K562 (cell line): ENCODE measurements at regions not wholly inside any gene's neighbourhood (a gene's known extent, or its start where the extent isn't known, plus 50 kb on each side); places are given as distances from the start of the nearest gene placed in this dataset.

ENCODE experiments used
- ATAC-seq: fragments of 200-7000 bp; cut with Tn5 transposase; 3 replicates; pipeline ENCODE4 v1.9.1; 2020; ENCODE audit warnings: moderate library complexity
- BruUV-seq: library from RNA; stranded (reverse); fragments of 400-500 nt; replicated peaks from 2 replicates; lab custom pipeline; 2021; lab: Mats Ljungman, UMichigan
- CTCF ChIA-PET: fragments of 300-600 bp; formaldehyde crosslinking; extraction: SDS; loops from one replicate; lab custom pipeline; 2021; ENCODE audit warnings: low intra/inter-chr PET ratio; lab: Yijun Ruan, JAX
- POLR2A ChIA-PET: fragments of 300-600, 350-650 bp; sonication (Branson Sonifier 250); formaldehyde crosslinking; extraction: SDS; loops from one replicate; lab custom pipeline; 2021; ENCODE audit warnings: antibody characterized with exemption, inconsistent platforms; lab: Yijun Ruan, JAX
- DNase-seq, 4 experiments: peaks; one replicate each; pipeline versions ENCODE4 v3.0.0 to v3.0.0-alpha.2; 2011 to 2018; ENCODE audit warnings: low spot score in 3 of 4, mixed read lengths in 3 of 4; ENCODE audit errors: extremely low read depth in 1 of 4
- FAIRE-seq: peaks from 2 replicates; lab custom pipeline; 2011; peaks lifted over from hg19 to GRCh38; lab: Jason Lieb, UNC
- H2AFZ ChIP-seq: 2 replicates; pipeline ENCODE4 v1.6.0; 2011; ENCODE audit warnings: low read depth, low read length, control low read depth, inconsistent platforms
- H3K27ac ChIP-seq: fragments of 200-600 bp; 3 replicates; pipeline ENCODE4 v1.8.0; 2011; ENCODE audit warnings: low read depth, mild to moderate bottlenecking, control low read depth, inconsistent platforms, low read length, moderate library complexity, mixed read lengths; ENCODE audit errors: extremely low read depth
- H3K27me3 ChIP-seq, 2 experiments: fragments of 300-600 bp in 1 of 2; 2 replicates in 1 of 2; 3 replicates in 1 of 2; pipeline versions ENCODE4 v1.6.0 to v1.8.0; 2011; ENCODE audit warnings: inconsistent platforms in 2 of 2, low read length in 2 of 2, mild to moderate bottlenecking in 1 of 2, mixed read lengths in 1 of 2, moderate library complexity in 1 of 2; ENCODE audit not compliant: control insufficient read depth in 2 of 2, insufficient read depth in 2 of 2
- H3K36me3 ChIP-seq: fragments of 300-600 bp; 3 replicates; pipeline ENCODE4 v1.8.0; 2011; ENCODE audit warnings: mild to moderate bottlenecking, low read length, inconsistent platforms; ENCODE audit not compliant: control insufficient read depth, insufficient read depth
- H3K4me1 ChIP-seq, 2 experiments: fragments of 200-600 bp in 1 of 2; replicated peaks in 1 of 2; 2 replicates in 1 of 2; 3 replicates in 1 of 2; pipeline versions ENCODE4 v1.5.1 to v1.8.0; 2011; ENCODE audit warnings: inconsistent platforms in 2 of 2, low read length in 2 of 2, mild to moderate bottlenecking in 1 of 2, mixed read lengths in 1 of 2, moderate library complexity in 1 of 2; ENCODE audit not compliant: control insufficient read depth in 2 of 2, insufficient read depth in 2 of 2
- H3K4me2 ChIP-seq: 2 replicates; pipeline ENCODE4 v1.6.1; 2011; ENCODE audit warnings: low read length, control low read depth, inconsistent platforms, mixed read lengths; ENCODE audit not compliant: insufficient read depth
- H3K4me3 ChIP-seq: fragments of 200-600 bp; sonication (generic), shearing (Covaris generic); 2 replicates; pipeline ENCODE4 v1.5.1; 2016; ENCODE audit warnings: control low read depth, inconsistent platforms
- H3K79me2 ChIP-seq: fragments of 200-600 bp; 3 replicates; pipeline ENCODE4 v1.8.0; 2011; ENCODE audit warnings: low read length, inconsistent platforms; ENCODE audit not compliant: control insufficient read depth, insufficient read depth
- H3K9ac ChIP-seq, 2 experiments: 2 replicates each; pipeline versions ENCODE4 v1.6.0 to v1.6.1; 2011; ENCODE audit warnings: low read depth in 2 of 2, low read length in 2 of 2, control low read depth in 1 of 2, inconsistent platforms in 1 of 2, mild to moderate bottlenecking in 1 of 2, mixed read lengths in 1 of 2; ENCODE audit not compliant: insufficient read depth in 1 of 2
- H3K9me1 ChIP-seq: one replicate; pipeline ENCODE4 v1.6.0; 2011; ENCODE audit warnings: inconsistent platforms, mild to moderate bottlenecking, low read length, moderate library complexity; ENCODE audit not compliant: control insufficient read depth, insufficient read depth
- H3K9me3 ChIP-seq: replicated peaks from 2 replicates; pipeline ENCODE4 v1.5.1; 2011; ENCODE audit warnings: low read depth, low read length, inconsistent platforms; ENCODE audit not compliant: control insufficient read depth, insufficient read depth
- H4K20me1 ChIP-seq: replicated peaks from 2 replicates; pipeline ENCODE4 v1.6.1; 2011; ENCODE audit warnings: low read length, inconsistent platforms, mixed read lengths; ENCODE audit not compliant: control insufficient read depth, insufficient read depth
- EHMT2 ChIP-seq: fragments of 450-650 bp; IDR thresholded peaks from 2 replicates; pipeline ENCODE4 v1.6.1; 2018; ENCODE audit warnings: antibody characterized with exemption
- PRMT5 ChIP-seq: sonication (generic); formaldehyde crosslinking; IDR thresholded peaks from 2 replicates; pipeline ENCODE4 v1.5.0; 2020; ENCODE audit warnings: missing genetic modification reagents
- SNRNP70 ChIP-seq: fragments of 200-400 bp; formaldehyde crosslinking; optimal IDR thresholded peaks from 2 replicates; pipeline ENCODE3; 2017; ENCODE audit warnings: low read depth, low read length
- whole genome bisulfite sequencing: fragments of 100-300 bp; shearing (Covaris generic); methylation state at CpG from one replicate; pipeline ENCODE4 v1.1.6; 2016; ENCODE audit warnings: low coverage, mixed read lengths; ENCODE audit not compliant: insufficient coverage; ENCODE audit errors: missing lambda C conversion rate; 5-methylcytosine and 5-hydroxymethylcytosine counted together
- in situ Hi-C: fragments of 300-500 bp; cut with MboI; formaldehyde crosslinking; loops from 4 replicates; pipeline ENCODE4 v1.15.0; 2018; ENCODE audit warnings: inconsistent platforms, mixed read lengths
- intact Hi-C: fragments of 100-400 bp; cut with micrococcal nuclease; formaldehyde crosslinking; loops from 2 replicates; pipeline ENCODE4 v1.14.2; 2022

- ChIA-PET CTCF (no interaction called here), POLR2A (no interaction called here)
- Histone ChIP-seq H3K9ac (no peak overlapping the region), H3K4me1 (peaks cover 9 to 18% of the 10 kb centered on the region in 2 experiments), H3K79me2 (no peaks in the 10 kb centered on the region), H3K4me2 (no peak overlapping the region), H3K9me3 (no peaks in the 10 kb centered on the region), H3K4me3 (no peak overlapping the region), H3K27me3 (peaks cover 33 to 51% of the 10 kb centered on the region in 2 experiments), H3K36me3 (no peaks in the 10 kb centered on the region), H3K9me1 (no peaks in the 10 kb centered on the region), H4K20me1 (no peaks in the 10 kb centered on the region), H2AFZ (no peak overlapping the region), H3K27ac (no peak overlapping the region)
- FAIRE-seq (no peak), DNase-seq (no peak), ATAC-seq (no peak)
- in situ Hi-C loops (no loop called here), intact Hi-C loops (loop anchor here (5.0 kb wide), 1 partner anchor 60 kb away; no protein-coding TSS in a partner anchor)
- 2% methylated on average over 2 of the region's 2 CpGs for WGBS
- BruUV-seq = no TSS peak
- TF ChIP-seq EHMT2 = 0 out of 2 replicates have a peak, but pooled peaks have one; percentile 28
- no peak for TF ChIP-seq PRMT5
These were observed 74.0 kb downstream of the FOXD2 start for GRCh38 chr1:47511825-47512224.

DNA sequence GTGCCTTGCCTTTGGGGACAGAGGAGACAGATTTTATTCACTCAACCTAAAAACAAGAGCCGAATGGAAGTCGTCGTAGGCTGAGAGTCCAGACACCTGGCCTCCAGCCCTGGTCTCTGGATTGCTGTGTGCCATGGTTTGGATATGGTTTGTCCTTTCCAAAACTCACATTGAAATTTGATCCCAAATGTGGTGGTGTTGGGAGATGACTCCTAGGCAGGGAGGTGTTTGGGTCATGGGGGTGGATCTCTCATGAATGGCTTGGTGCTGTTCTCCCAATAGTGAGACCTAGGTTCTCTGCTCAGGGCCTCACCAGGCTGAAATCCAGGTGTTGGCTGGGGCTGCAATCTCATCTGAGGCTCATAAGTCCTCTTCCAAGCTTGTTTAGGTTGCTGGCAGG is 75.5 kb downstream of the FOXD2 start:
- 0% methylated on average over 3 of the region's 3 CpGs for WGBS
- Histone ChIP-seq H2AFZ (no peak overlapping the region), H3K27ac (no peak overlapping the region), H4K20me1 (no peaks in the 10 kb centered on the region), H3K27me3 (peaks cover 21 to 41% of the 10 kb centered on the region in 2 experiments), H3K4me3 (no peak overlapping the region), H3K9me3 (no peaks in the 10 kb centered on the region), H3K9me1 (no peaks in the 10 kb centered on the region), H3K4me1 (peaks cover 8 to 9% of the 10 kb centered on the region in 2 experiments), H3K4me2 (no peak overlapping the region), H3K36me3 (no peaks in the 10 kb centered on the region), H3K79me2 (no peaks in the 10 kb centered on the region), H3K9ac (no peak overlapping the region)
- in situ Hi-C loops (no loop called here), intact Hi-C loops (loop anchor here (5.0 kb wide), 1 partner anchor 61 kb away; no protein-coding TSS in a partner anchor)
- BruUV-seq = no TSS peak
- ChIA-PET CTCF (no interaction called here), POLR2A (interaction anchor here (0.6 kb wide), 2 partner anchors 10 to 101 kb away, joined by 3 to 4 read pairs; no protein-coding TSS in a partner anchor)
- no peak for TF ChIP-seq SNRNP70
- no peak for FAIRE-seq
- ATAC-seq = no peak
- DNase-seq = no peak
